Sigmoid colon (tissue), 6 donors: ENCODE measurements at regions not wholly inside any gene's neighbourhood (a gene's known extent, or its start where the extent isn't known, plus 50 kb on each side); places are given as distances from the start of the nearest gene placed in this dataset.

Experiments
- DNase-seq: peaks from one replicate; pipeline ENCODE4 v3.0.0-alpha.2; 2019
- H3K27ac ChIP-seq, 4 donors: fragments of 200-600 bp; sonication (generic); one replicate each; pipeline ENCODE4 v1.5.1; 2016 to 2019; ENCODE audit warnings: mild to moderate bottlenecking in 1 of 4
- H3K27me3 ChIP-seq, 3 donors: fragments of 200-600 bp; sonication (generic); one replicate each; pipeline ENCODE4 v1.5.1; 2019; ENCODE audit warnings: mild to moderate bottlenecking in 1 of 3
- H3K36me3 ChIP-seq, 4 donors: fragments of 200-600 bp; sonication (generic); one replicate each; pipeline ENCODE4 v1.5.1; 2016 to 2019
- H3K4me1 ChIP-seq, 4 donors: fragments of 200-600 bp; sonication (generic); one replicate each; pipeline ENCODE4 v1.5.1; 2017 to 2019
- H3K4me3 ChIP-seq, 4 donors: fragments of 200-600 bp; sonication (generic); one replicate each; pipeline ENCODE4 v1.5.1; 2017 to 2019; ENCODE audit warnings: mild to moderate bottlenecking in 2 of 4, moderate library complexity in 1 of 4
- H3K9me3 ChIP-seq, 4 donors: fragments of 200-600 bp in 3 of 4; sonication (generic) in 3 of 4; one replicate each; pipeline versions ENCODE4 v1.5.1 to v1.6.1; 2013 to 2019
- EP300 ChIP-seq, 4 donors: sonication (generic); formaldehyde crosslinking; IDR thresholded peaks; one replicate each; pipeline ENCODE4 v1.6.1; 2017; ENCODE audit warnings: antibody characterized with exemption in 4 of 4
- POLR2A ChIP-seq, 2 donors: fragments of 450-650 bp; IDR thresholded peaks; one replicate each; pipeline ENCODE4 v1.6.1; 2016; ENCODE audit warnings: antibody characterized with exemption in 2 of 2, mild to moderate bottlenecking in 2 of 2, moderate library complexity in 2 of 2
- POLR2AphosphoS5 ChIP-seq, 4 donors: sonication (generic); formaldehyde crosslinking; IDR thresholded peaks; one replicate each; pipeline ENCODE4 v1.6.1; 2017; ENCODE audit warnings: antibody characterized with exemption in 4 of 4
- WGBS, 2 donors: extraction: QIAGEN DNeasy Blood & Tissue Kit; methylation state at CpG; one replicate each; pipeline ENCODE4 v1.1.7; 2013; 5-methylcytosine and 5-hydroxymethylcytosine counted together
- intact Hi-C: fragments of 100-400 bp; cut with DNase I; formaldehyde crosslinking; loops from one replicate; pipeline ENCODE4 v1.15.1; 2023
- TF ChIP-seq, protein P1 (sequence below), 4 experiments: fragments of 450-650 bp in 3 of 4; fragments of 200-600 bp in 1 of 4; IDR thresholded peaks; one replicate each; pipeline ENCODE4 v1.5.1; 2016 to 2019; ENCODE audit warnings: antibody characterized with exemption in 4 of 4, mild to moderate bottlenecking in 3 of 4, moderate library complexity in 2 of 4
- donor health status: healthy with polysubstance abuse.
- donor health status: healthy.

DNA sequence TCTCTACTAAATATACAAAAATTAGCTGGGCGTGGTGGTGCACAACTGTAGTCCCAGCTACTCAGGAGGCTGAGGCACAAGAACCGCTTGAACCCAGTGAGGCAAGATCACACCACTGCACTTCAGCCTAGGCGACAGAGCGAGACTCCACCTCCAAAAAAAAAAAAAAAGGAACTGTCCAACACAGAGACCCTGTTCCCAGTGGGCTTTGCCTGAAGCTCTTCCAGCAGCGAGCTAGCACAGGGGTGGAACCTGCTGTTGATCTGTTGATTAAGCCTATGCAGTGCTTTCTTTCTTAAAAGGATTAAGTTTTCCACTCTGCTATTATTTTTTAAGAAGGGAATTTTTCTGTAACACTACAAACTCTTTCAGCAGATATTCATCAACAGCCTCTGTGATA is 171.0 kb upstream of the TUT7 start:
- TF ChIP-seq POLR2A (IDR thresholded peaks at IDR 0.05) (no peak), EP300 (IDR thresholded peaks at IDR 0.05) (no peak), POLR2AphosphoS5 (IDR thresholded peaks at IDR 0.05) (no peak)
- TF ChIP-seq, protein P1, sequence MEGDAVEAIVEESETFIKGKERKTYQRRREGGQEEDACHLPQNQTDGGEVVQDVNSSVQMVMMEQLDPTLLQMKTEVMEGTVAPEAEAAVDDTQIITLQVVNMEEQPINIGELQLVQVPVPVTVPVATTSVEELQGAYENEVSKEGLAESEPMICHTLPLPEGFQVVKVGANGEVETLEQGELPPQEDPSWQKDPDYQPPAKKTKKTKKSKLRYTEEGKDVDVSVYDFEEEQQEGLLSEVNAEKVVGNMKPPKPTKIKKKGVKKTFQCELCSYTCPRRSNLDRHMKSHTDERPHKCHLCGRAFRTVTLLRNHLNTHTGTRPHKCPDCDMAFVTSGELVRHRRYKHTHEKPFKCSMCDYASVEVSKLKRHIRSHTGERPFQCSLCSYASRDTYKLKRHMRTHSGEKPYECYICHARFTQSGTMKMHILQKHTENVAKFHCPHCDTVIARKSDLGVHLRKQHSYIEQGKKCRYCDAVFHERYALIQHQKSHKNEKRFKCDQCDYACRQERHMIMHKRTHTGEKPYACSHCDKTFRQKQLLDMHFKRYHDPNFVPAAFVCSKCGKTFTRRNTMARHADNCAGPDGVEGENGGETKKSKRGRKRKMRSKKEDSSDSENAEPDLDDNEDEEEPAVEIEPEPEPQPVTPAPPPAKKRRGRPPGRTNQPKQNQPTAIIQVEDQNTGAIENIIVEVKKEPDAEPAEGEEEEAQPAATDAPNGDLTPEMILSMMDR (IDR thresholded peaks at IDR 0.05) = no peak
- no peaks in the 10 kb centered on the region for H3K36me3 ChIP-seq
- H3K4me3 ChIP-seq = no peak overlapping the region
- H3K9me3 ChIP-seq = no peaks in the 10 kb centered on the region
- no peaks in the 10 kb centered on the region for H3K27me3 ChIP-seq
- WGBS, 2 donors = 81 to 82% methylated on average over 5 of the region's 5 CpGs
- no peak overlapping the region for H3K27ac ChIP-seq
- intact Hi-C loops = no loop called here
- peaks cover 0 to 12% (median 8%) of the 10 kb centered on the region in 4 donors for H3K4me1 ChIP-seq
- no peak for DNase-seq

DNA sequence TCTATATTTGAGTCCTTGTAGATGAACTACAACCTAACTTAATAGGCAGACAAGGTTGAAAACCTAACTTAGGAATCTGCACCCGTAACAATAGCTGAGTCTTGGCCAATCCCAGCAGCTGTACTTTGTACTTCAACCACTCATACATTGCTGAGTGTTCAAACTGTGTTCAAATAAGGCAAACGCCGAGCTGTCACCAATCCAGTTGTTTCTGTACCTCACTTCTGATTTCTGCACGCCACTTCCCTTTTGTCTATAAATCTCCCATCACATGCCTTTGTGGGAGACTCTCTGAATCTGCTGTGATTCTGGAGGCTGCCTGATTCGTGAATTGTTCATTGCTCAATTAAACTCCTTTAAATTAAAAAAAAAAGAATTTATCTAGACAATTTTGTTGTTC is 167.8 kb upstream of the TUT7 start:
- Histone ChIP-seq H3K4me3 (no peak overlapping the region), H3K36me3 (no peaks in the 10 kb centered on the region), H3K27me3 (no peaks in the 10 kb centered on the region), H3K27ac (no peak overlapping the region), H3K4me1 (peaks cover 0 to 12% (median 8%) of the 10 kb centered on the region in 4 donors), H3K9me3 (no peaks in the 10 kb centered on the region)
- WGBS, 2 donors = 27 to 60% methylated on average over 5 of the region's 5 CpGs
- TF ChIP-seq EP300 (IDR thresholded peaks at IDR 0.05) (no peak), POLR2A (IDR thresholded peaks at IDR 0.05) (no peak), POLR2AphosphoS5 (IDR thresholded peaks at IDR 0.05) (no peak)
- TF ChIP-seq, protein P1 (IDR thresholded peaks at IDR 0.05) = no peak
- intact Hi-C loops = no loop called here
- no peak for DNase-seq

DNA sequence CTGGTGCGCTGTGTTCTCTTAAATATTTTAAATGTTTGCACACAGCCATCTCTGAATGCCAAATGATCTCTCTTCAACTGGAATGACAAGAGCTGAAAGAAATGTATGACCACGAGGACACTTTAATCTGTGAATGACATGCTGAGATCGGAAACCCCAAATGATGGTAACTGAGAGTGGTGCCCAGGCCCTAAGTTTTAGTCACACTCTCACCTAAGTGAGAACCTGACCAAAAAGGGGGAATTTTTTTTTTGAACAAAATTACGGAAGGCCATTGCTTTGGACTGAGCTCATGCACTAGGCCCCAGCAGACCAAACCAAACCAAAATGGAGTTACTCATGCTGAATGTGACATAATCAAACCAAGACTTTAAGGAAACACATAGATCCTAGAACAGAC is 167.1 kb upstream of the TUT7 start:
- no peak overlapping the region for H3K4me3 ChIP-seq
- peaks cover 0 to 9% (median 7%) of the 10 kb centered on the region in 4 donors for H3K4me1 ChIP-seq
- DNase-seq = no peak
- WGBS, 2 donors = 91% methylated on average over 4 of the region's 4 CpGs
- intact Hi-C loops = no loop called here
- H3K27ac ChIP-seq = no peak overlapping the region
- no peaks in the 10 kb centered on the region for H3K36me3 ChIP-seq
- no peaks in the 10 kb centered on the region for H3K9me3 ChIP-seq
- H3K27me3 ChIP-seq = no peaks in the 10 kb centered on the region
- TF ChIP-seq, protein P1 (IDR thresholded peaks at IDR 0.05) = no peak
- TF ChIP-seq POLR2AphosphoS5 (IDR thresholded peaks at IDR 0.05) = no peak
- no peak for TF ChIP-seq POLR2A (IDR thresholded peaks at IDR 0.05)
- no peak for TF ChIP-seq EP300 (IDR thresholded peaks at IDR 0.05)

DNA sequence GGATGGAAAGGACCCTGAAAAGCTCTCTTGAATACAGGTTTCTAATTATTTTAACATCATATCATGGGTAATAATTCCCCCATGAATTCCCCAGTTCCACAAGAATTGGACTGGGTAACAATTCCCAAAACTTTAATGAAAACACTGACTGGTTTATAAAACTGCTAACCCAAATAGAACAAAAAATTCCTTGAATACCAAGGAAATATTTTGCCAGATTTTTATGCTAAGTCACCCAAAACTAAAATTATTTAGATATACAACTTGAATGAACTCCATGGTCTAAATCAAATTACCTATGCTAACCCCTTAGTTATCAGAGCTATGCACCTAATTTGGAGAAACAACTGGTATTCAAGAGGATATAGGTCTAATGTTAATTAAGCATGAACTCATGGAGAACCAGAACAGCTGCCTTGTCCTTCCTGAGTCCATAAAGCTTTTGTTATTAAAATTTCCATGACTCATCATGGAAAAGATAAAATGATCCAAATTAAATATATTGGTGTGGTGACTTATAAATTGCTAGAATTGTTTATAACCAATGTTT is 164.9 kb upstream of the TUT7 start:
- H3K36me3 ChIP-seq = no peaks in the 10 kb centered on the region
- H3K4me3 ChIP-seq = no peak overlapping the region
- H3K9me3 ChIP-seq = no peaks in the 10 kb centered on the region
- intact Hi-C loops = no loop called here
- no peaks in the 10 kb centered on the region for H3K27me3 ChIP-seq
- peaks cover 0 to 19% (median 15%) of the 10 kb centered on the region in 4 donors for H3K4me1 ChIP-seq
- H3K27ac ChIP-seq = no peak overlapping the region
- DNase-seq = no peak
- no peak for TF ChIP-seq POLR2AphosphoS5 (IDR thresholded peaks at IDR 0.05)
- no peak for TF ChIP-seq EP300 (IDR thresholded peaks at IDR 0.05)
- TF ChIP-seq, protein P1 (IDR thresholded peaks at IDR 0.05) = no peak
- TF ChIP-seq POLR2A (IDR thresholded peaks at IDR 0.05) = no peak

DNA sequence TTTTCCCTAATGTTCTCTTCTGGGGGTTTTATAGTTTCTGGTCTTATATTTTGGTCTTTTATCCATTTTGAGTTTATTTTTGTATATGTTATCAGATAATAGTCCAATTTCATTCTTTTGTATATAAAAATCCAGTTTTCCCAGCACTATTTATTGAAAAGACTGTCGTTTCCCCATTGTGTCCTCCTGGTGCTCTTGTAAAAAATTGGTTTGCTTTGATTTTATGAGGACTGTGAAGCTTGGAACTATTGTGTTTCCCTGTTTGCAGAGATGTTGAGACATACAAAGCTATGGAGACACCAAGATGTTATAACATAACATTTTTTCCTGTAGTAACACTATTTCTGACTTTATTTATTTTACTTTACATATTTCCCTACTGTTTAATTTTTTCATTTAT is 163.3 kb upstream of the TUT7 start:
- Histone ChIP-seq H3K27ac (no peak overlapping the region), H3K9me3 (no peaks in the 10 kb centered on the region), H3K36me3 (no peaks in the 10 kb centered on the region), H3K27me3 (no peaks in the 10 kb centered on the region), H3K4me1 (peaks cover 0 to 36% (median 26%) of the 10 kb centered on the region in 4 donors), H3K4me3 (no peak overlapping the region)
- 17 to 68% methylated on average over 1 of the region's 1 CpG for WGBS, 2 donors
- no peak for TF ChIP-seq POLR2AphosphoS5 (IDR thresholded peaks at IDR 0.05)
- no peak for TF ChIP-seq POLR2A (IDR thresholded peaks at IDR 0.05)
- TF ChIP-seq EP300 (IDR thresholded peaks at IDR 0.05) = no peak
- TF ChIP-seq, protein P1 (IDR thresholded peaks at IDR 0.05) = no peak
- intact Hi-C loops = no loop called here
- no peak for DNase-seq
